Glutamatergic neuron (in vitro differentiated cells): ENCODE measurements at regions not wholly inside any gene's neighbourhood (a gene's known extent, or its start where the extent isn't known, plus 50 kb on each side); places are given as distances from the start of the nearest gene placed in this dataset.

Experiments
- DNase-seq: peaks from one replicate; pipeline ENCODE4 v3.0.0; 2022
- H3K27ac Mint-ChIP-seq: one replicate; pipeline ENCODE4 v1.8.0; 2020; ENCODE audit warnings: mild to moderate bottlenecking, mixed read lengths, inconsistent platforms; ENCODE audit not compliant: unreplicated experiment
- H3K27me3 Mint-ChIP-seq: one replicate; pipeline ENCODE4 v1.8.0; 2020; ENCODE audit warnings: mild to moderate bottlenecking, moderate library complexity, mixed read lengths, inconsistent platforms; ENCODE audit not compliant: unreplicated experiment
- H3K36me3 Mint-ChIP-seq: one replicate; pipeline ENCODE4 v1.8.0; 2020; ENCODE audit warnings: mild to moderate bottlenecking, mixed read lengths, inconsistent platforms; ENCODE audit not compliant: unreplicated experiment
- H3K4me1 Mint-ChIP-seq: one replicate; pipeline ENCODE4 v1.8.0; 2020; ENCODE audit warnings: mild to moderate bottlenecking, low read depth, mixed read lengths, inconsistent platforms; ENCODE audit not compliant: unreplicated experiment
- H3K4me3 Mint-ChIP-seq: one replicate; pipeline ENCODE4 v1.8.0; 2020; ENCODE audit warnings: mild to moderate bottlenecking, mixed read lengths, inconsistent platforms; ENCODE audit not compliant: unreplicated experiment
- H3K9me3 Mint-ChIP-seq: one replicate; pipeline ENCODE4 v1.8.0; 2020; ENCODE audit warnings: mild to moderate bottlenecking, moderate library complexity, mixed read lengths, inconsistent platforms; ENCODE audit not compliant: unreplicated experiment
- CTCF ChIP-seq: fragments of 200-600 bp; sonication (generic); IDR thresholded peaks from one replicate; pipeline ENCODE4 v1.5.0; 2021; ENCODE audit not compliant: partially characterized antibody, unreplicated experiment

- H3K36me3 Mint-ChIP-seq, result no peaks in the 10 kb centered on the region
- H3K4me3 Mint-ChIP-seq, result no peak overlapping the region
- peaks cover 2% of the 10 kb centered on the region for H3K27me3 Mint-ChIP-seq
- H3K27ac Mint-ChIP-seq, result no peak overlapping the region
- peaks cover 1% of the 10 kb centered on the region for H3K9me3 Mint-ChIP-seq
- DNase-seq, result no peak
- TF ChIP-seq CTCF, result no peak
- no peaks in the 10 kb centered on the region for H3K4me1 Mint-ChIP-seq
Measured at GRCh38 chr5:97449172-97449571, 266.1 kb upstream of the RIOK2 start.

- no peak for TF ChIP-seq CTCF
- Mint-ChIP-seq H3K9me3 (peaks cover 1% of the 10 kb centered on the region), H3K27me3 (no peaks in the 10 kb centered on the region), H3K4me3 (no peak overlapping the region), H3K36me3 (no peaks in the 10 kb centered on the region), H3K27ac (no peak overlapping the region), H3K4me1 (no peaks in the 10 kb centered on the region)
- DNase-seq, result no peak
Measured at GRCh38 chr5:97452646-97453045, 269.6 kb upstream of the RIOK2 start.

GRCh38 chr5:97453263-97453662, 270.2 kb upstream of the RIOK2 start:
- Mint-ChIP-seq H3K27me3 (no peaks in the 10 kb centered on the region), H3K27ac (no peak overlapping the region), H3K4me3 (no peak overlapping the region), H3K9me3 (peaks cover 1% of the 10 kb centered on the region), H3K36me3 (no peaks in the 10 kb centered on the region), H3K4me1 (no peaks in the 10 kb centered on the region)
- no peak for TF ChIP-seq CTCF
- no peak for DNase-seq

GRCh38 chr5:97454015-97454414, 271.0 kb upstream of the RIOK2 start:
- H3K4me3 Mint-ChIP-seq, result no peak overlapping the region
- H3K4me1 Mint-ChIP-seq, result no peaks in the 10 kb centered on the region
- no peak for TF ChIP-seq CTCF
- no peak overlapping the region for H3K27ac Mint-ChIP-seq
- no peaks in the 10 kb centered on the region for H3K36me3 Mint-ChIP-seq
- H3K9me3 Mint-ChIP-seq, result no peaks in the 10 kb centered on the region
- no peak for DNase-seq
- H3K27me3 Mint-ChIP-seq, result no peaks in the 10 kb centered on the region

GRCh38 chr5:97455996-97456395, 272.9 kb upstream of the RIOK2 start:
- H3K27me3 Mint-ChIP-seq, result no peaks in the 10 kb centered on the region
- no peak for TF ChIP-seq CTCF

More at GRCh38 chr5:97455996-97456395, 272.9 kb upstream of the RIOK2 start:
- no peak overlapping the region for H3K4me3 Mint-ChIP-seq
- H3K4me1 Mint-ChIP-seq, result no peaks in the 10 kb centered on the region
- no peak for DNase-seq
- H3K27ac Mint-ChIP-seq, result no peak overlapping the region
- H3K9me3 Mint-ChIP-seq, result no peaks in the 10 kb centered on the region
- H3K36me3 Mint-ChIP-seq, result no peaks in the 10 kb centered on the region
